ENCODE measurements at regions not wholly inside any gene's neighbourhood (a gene's known extent, or its start where the extent isn't known, plus 50 kb on each side); places are given as distances from the start of the nearest gene placed in this dataset.
A peak's percentile ranks its signal among the peaks of the same experiment; 100 is the strongest.

GRCh38 chr3:163490119-163490518, 1588.2 kb downstream of the SI start:
- peak; percentile 42 for TF ChIP-seq CTCF (IDR thresholded peaks at IDR 0.05; ENCODE audit: low read depth, low read length)
- no peak overlapping the region for H3K27ac ChIP-seq
- no peak overlapping the region for H3K4me3 ChIP-seq
- H3K9me3 ChIP-seq (ENCODE audit: low read depth), result no peaks in the 10 kb centered on the region
- DNase-seq (ENCODE audit: low read depth in 1 of 2, low spot score in 1 of 2), result peak; percentile 32 to 45
- H3K36me3 ChIP-seq, result no peaks in the 10 kb centered on the region
- no peaks in the 10 kb centered on the region for H3K27me3 ChIP-seq
- no peaks in the 10 kb centered on the region for H3K4me1 ChIP-seq (ENCODE audit: low read depth)

- TF ChIP-seq CTCF (IDR thresholded peaks at IDR 0.05; ENCODE audit: low read depth, low read length), result no peak
- DNase-seq (ENCODE audit: low read depth in 1 of 2, low spot score in 1 of 2), result no peak
- no peak overlapping the region for H3K27ac ChIP-seq
- no peaks in the 10 kb centered on the region for H3K4me1 ChIP-seq (ENCODE audit: low read depth)
- H3K27me3 ChIP-seq, result no peaks in the 10 kb centered on the region
- no peaks in the 10 kb centered on the region for H3K9me3 ChIP-seq (ENCODE audit: low read depth)
- no peak overlapping the region for H3K4me3 ChIP-seq
- no peaks in the 10 kb centered on the region for H3K36me3 ChIP-seq
These were observed 1595.6 kb downstream of the SI start for GRCh38 chr3:163482695-163483094.

GRCh38 chr3:163481738-163482137, 1596.6 kb downstream of the SI start:
- Histone ChIP-seq H3K36me3 (no peaks in the 10 kb centered on the region), H3K4me1 (ENCODE audit: low read depth) (no peaks in the 10 kb centered on the region), H3K27me3 (no peaks in the 10 kb centered on the region), H3K4me3 (no peak overlapping the region), H3K27ac (no peak overlapping the region), H3K9me3 (ENCODE audit: low read depth) (no peaks in the 10 kb centered on the region)
- DNase-seq (ENCODE audit: low read depth in 1 of 2, low spot score in 1 of 2), result no peak
- no peak for TF ChIP-seq CTCF (IDR thresholded peaks at IDR 0.05; ENCODE audit: low read depth, low read length)

GRCh38 chr3:163476179-163476578, 1602.1 kb downstream of the SI start:
- DNase-seq (ENCODE audit: low read depth in 1 of 2, low spot score in 1 of 2), result peak in 1 of 2 donors; percentile 25
- no peak overlapping the region for H3K27ac ChIP-seq

GRCh38 chr3:163474766-163475165, 1603.5 kb downstream of the SI start:
- H3K27me3 ChIP-seq, result no peaks in the 10 kb centered on the region
- no peaks in the 10 kb centered on the region for H3K4me1 ChIP-seq (ENCODE audit: low read depth)
- H3K4me3 ChIP-seq, result no peak overlapping the region
- no peak overlapping the region for H3K27ac ChIP-seq
- no peaks in the 10 kb centered on the region for H3K9me3 ChIP-seq (ENCODE audit: low read depth)
- DNase-seq (ENCODE audit: low read depth in 1 of 2, low spot score in 1 of 2), result no peak
- H3K36me3 ChIP-seq, result no peaks in the 10 kb centered on the region
- no peak for TF ChIP-seq CTCF (IDR thresholded peaks at IDR 0.05; ENCODE audit: low read depth, low read length)

More at GRCh38 chr3:163476179-163476578, 1602.1 kb downstream of the SI start:
- H3K36me3 ChIP-seq, result no peaks in the 10 kb centered on the region
- no peaks in the 10 kb centered on the region for H3K4me1 ChIP-seq (ENCODE audit: low read depth)
- H3K27me3 ChIP-seq, result no peaks in the 10 kb centered on the region
- no peaks in the 10 kb centered on the region for H3K9me3 ChIP-seq (ENCODE audit: low read depth)
- H3K4me3 ChIP-seq, result no peak overlapping the region
- no peak for TF ChIP-seq CTCF (IDR thresholded peaks at IDR 0.05; ENCODE audit: low read depth, low read length)
